NCI-H1417 treated with DMSO at 0.1 percent for 48 hours (cell line): ENCODE measurements at regions not wholly inside any gene's neighbourhood (a gene's known extent, or its start where the extent isn't known, plus 50 kb on each side); places are given as distances from the start of the nearest gene placed in this dataset.

ENCODE experiments used
- DNase-seq: peaks from one replicate; lab custom pipeline; 2025; lab: John Stamatoyannopoulos, UW

GRCh38 chr3:180284331-180285110, 247.8 kb upstream of the PEX5L start:
- no peak for DNase-seq

- DNase-seq: no peak
Observed at GRCh38 chr3:180287703-180288102, 251.0 kb upstream of the PEX5L start.

DNA sequence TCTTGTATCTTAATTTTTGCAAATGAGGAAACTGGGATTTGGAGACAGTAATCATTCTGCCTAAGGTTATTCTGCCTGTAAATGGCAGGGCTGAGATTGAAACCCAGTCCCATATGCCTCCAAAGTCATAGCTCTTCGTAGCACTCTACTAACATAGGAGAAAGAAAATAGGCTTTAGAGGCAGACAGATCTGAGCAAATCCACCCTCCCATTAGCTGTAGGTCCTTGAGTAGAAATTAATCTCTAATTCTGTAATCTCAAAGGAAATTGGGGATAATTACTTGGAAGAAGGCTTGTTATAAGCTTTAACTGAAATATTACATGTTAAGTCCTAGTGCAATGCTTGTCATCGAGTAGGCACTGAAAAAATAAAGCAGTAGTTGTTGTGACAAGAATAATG, 252.1 kb upstream of the PEX5L start:
- no peak for DNase-seq

- no peak for DNase-seq
Observed at GRCh38 chr3:180290300-180290699, 253.6 kb upstream of the PEX5L start.

- no peak for DNase-seq
Observed at GRCh38 chr3:180294282-180295027, 257.7 kb upstream of the PEX5L start.

- no peak for DNase-seq
Observed at GRCh38 chr3:180295811-180296210, 259.1 kb upstream of the PEX5L start.

DNA sequence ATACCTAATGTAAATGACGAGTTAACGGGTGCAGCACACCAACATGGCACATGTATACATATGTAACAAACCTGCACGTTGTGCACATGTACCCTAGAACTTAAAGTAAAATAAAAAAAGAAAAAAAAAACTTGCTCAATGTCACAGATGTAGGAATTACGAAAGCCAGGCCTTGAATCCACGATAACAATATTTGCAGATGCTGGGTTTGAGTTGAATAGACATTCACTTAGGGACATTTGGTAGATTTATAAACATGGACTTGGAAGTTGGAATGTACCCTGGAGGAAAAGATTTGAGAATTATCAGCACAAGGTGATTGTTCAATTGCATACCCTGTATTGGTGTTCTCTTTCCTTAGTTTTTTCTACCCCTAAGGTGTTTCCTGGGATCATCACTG, 260.2 kb upstream of the PEX5L start:
- no peak for DNase-seq

DNA sequence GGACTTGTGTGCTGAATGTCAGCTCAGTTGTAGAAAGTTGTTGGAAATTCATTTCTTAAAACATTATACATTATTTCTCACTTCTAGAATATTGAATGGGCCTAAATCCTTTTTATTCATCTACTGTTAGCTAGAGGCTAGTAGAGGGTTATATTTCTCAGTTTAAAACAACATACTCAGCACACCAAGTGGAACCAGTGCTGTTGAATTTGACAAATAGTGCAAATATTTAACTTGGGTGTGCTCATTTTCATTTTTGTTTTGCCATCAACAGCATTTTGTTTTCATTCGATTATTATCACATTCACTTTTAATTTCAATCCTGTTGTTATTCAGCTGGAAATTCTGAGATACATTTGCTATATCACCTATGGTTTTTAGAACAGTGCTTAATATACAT, 269.4 kb upstream of the PEX5L start:
- no peak for DNase-seq

- DNase-seq: no peak
Observed at GRCh38 chr3:180306691-180307090, 270.0 kb upstream of the PEX5L start.

DNA sequence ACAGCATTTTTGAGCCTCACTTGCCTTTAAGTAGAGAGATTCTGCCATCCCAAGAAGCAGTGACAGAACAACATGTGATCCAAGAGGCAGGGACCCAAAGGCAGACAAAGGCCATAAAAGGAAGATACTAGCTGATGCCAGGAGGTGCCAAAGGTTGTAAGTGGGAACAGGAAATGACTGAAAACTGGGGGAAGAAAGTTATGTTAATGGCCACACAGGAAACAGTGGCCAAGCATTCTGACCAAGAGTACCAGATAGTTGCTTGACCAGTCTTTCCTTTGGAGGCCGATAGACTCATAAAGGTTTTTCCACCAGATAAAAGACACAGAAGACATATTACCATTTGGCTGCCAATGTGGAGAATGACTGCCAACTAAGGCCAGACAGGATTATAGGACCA, 274.5 kb upstream of the PEX5L start:
- no peak for DNase-seq

GRCh38 chr3:180316321-180316720, 279.6 kb upstream of the PEX5L start:
- DNase-seq: no peak

DNA sequence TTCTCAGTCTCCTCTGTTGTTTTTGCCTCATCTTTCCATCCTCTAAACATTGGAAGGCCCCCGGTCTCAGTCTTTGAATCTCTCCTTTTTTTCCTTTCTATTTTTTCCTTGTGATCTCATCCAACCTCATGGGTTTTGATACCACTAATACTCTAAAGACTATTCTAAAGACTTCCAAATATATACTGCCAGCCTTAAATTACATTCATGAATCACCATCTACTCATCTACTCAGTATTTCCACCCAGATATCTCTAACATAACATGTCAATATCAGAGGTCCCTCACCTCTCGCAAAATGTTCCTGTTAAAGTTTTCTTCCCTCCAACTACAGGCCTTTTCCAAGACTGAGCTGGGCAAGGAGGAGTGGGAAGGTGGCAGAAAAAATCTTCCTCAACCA, 282.5 kb upstream of the TTC14 start:
- DNase-seq: no peak

DNA sequence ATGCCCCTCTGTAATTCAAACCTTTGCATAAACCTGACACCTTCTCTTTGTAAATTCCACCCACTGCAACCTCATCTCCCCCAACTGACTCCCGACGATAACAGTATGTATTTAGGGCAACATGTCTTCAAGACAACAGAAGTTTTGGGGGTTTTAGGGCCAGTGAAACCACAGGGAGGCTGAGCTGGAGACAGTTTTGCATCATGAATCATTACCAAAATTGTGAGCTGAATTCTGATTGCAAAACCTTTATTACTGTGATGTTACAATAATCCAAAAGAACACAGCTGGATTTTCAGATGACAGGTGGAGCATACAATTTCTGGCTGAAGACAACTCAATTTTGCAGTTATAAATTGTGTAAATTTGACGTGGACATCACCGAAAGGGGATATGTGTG, 281.3 kb upstream of the TTC14 start:
- DNase-seq: no peak

DNA sequence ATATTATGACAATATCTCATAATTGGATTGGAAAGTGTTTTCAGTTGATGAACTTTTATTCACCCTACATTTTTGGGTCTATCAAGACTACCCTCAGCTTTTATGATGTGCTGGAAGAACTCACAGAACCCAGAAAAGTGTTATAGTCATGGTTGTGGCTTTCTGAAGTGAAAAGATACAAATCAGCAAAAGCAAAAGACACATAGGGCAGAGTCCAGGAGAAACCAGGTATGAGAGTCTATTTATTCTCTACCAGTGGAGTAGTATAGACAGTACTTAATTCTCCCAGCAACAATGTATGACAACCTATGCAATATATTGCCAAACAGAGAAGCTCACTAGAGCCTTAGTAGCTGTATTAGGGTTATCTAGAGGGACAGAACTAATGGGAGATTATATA, 280.4 kb upstream of the TTC14 start:
- DNase-seq: no peak

- DNase-seq: no peak
Observed at GRCh38 chr3:180322829-180323228, 279.1 kb upstream of the TTC14 start.

- DNase-seq: no peak
Observed at GRCh38 chr3:180324791-180325190, 277.2 kb upstream of the TTC14 start.

DNA sequence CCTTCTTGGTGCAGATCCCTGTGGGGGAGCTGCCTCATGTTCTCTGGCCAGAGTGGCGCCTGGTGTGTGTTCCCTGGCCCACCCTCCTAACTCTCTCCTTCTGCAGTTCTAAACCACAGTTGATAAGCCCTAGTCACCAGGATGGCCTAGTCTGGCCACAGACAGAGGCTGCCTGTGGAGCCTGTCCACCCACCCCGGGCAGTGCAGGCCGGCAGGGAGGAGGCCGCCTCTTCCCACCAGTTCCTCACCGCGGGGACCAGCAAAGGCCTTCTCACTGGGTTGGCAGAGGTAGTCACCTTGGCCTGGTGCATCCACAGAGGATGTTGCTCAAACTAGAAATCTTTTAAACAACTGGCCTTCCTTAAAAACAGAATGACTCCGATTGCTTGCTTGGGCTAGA, 276.4 kb upstream of the TTC14 start:
- no peak for DNase-seq

DNA sequence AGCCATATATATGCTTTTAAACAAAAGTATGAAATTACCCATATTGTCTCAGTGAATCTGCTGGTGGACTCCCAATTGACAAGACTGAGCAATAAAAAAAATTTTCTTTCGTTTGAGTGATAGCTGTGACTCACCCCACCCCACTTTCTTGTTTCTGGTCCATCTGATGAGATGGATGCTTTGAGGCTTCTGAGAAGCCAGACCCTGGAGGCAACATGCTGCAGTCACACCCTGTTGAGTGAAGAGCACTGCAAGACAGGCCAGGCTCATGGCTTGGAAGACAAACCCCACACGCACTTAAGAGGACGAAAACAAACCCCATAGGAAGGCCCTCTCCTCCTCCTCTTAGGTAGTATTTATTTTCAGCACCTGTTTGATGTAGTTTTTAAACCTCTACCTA, 276.0 kb upstream of the TTC14 start:
- no peak for DNase-seq

DNA sequence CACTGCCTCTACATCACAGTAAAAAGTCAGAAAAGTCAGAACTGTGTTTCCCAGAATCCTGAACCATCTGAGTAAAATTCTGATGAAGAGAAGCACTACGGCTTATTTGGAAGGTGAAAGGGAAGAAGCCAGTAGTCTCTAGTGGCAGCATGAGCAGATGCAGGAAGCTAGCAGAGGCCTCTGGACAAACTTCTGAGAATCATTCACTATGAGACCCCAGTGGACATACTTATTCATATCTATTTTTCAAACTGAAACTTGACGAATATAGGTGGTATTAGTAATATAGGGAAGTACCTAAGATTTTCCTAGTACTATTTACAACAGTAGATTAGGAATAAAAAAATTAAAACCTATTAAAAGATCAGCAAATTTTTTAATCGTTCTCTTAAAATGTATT, 272.8 kb upstream of the TTC14 start:
- DNase-seq: no peak

- no peak for DNase-seq
Observed at GRCh38 chr3:180329847-180330246, 272.1 kb upstream of the TTC14 start.

- no peak for DNase-seq
Observed at GRCh38 chr3:180330440-180330839, 271.5 kb upstream of the TTC14 start.

DNA sequence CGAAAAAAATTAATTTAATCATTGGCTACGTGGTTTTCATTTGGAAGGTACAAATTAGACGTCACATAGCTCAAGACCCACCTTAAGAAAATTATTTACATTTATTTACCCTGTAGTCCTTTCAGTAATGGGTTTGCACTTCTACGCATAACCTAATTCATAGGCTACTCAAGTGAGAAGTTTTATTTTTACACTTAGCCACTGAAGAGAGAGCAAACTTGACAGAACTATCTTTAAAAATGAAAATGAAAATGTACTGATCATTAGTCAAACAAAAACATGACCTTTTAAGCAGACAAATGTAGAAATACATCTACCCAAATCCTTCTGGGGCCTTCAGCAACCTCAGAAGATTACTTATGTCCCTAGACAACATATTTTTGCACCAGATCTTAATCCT, 269.4 kb upstream of the TTC14 start:
- DNase-seq: no peak

- DNase-seq: no peak
Observed at GRCh38 chr3:180335050-180335449, 266.9 kb upstream of the TTC14 start.

- no peak for DNase-seq
Observed at GRCh38 chr3:180340395-180340794, 261.6 kb upstream of the TTC14 start.
